ENCODE measurements at regions not wholly inside any gene's neighbourhood (a gene's known extent, or its start where the extent isn't known, plus 50 kb on each side); places are given as distances from the start of the nearest gene placed in this dataset.

- DNase-seq, result no peak
These were observed 181.1 kb downstream of the BTG1 start for GRCh38 chr12:91964501-91964900.

- no peak for DNase-seq
These were observed 186.4 kb downstream of the BTG1 start for GRCh38 chr12:91959220-91959619.

GRCh38 chr12:91958816-91959215 is 186.8 kb downstream of the BTG1 start:
- DNase-seq, result no peak

- no peak for DNase-seq
These were observed 190.9 kb downstream of the BTG1 start for GRCh38 chr12:91954747-91955146.

GRCh38 chr12:91954326-91954725 is 191.3 kb downstream of the BTG1 start:
- DNase-seq, result no peak

- no peak for DNase-seq
These were observed 192.7 kb downstream of the BTG1 start for GRCh38 chr12:91952916-91953315.

GRCh38 chr12:91951571-91951970 is 194.1 kb downstream of the BTG1 start:
- DNase-seq, result no peak

- DNase-seq, result no peak
These were observed 197.1 kb downstream of the BTG1 start for GRCh38 chr12:91948504-91948903.

- no peak for DNase-seq
These were observed 198.2 kb downstream of the BTG1 start for GRCh38 chr12:91947459-91947858.

GRCh38 chr12:91944637-91945036 is 201.0 kb downstream of the BTG1 start:
- no peak for DNase-seq

GRCh38 chr12:91940826-91941570 is 204.6 kb downstream of the BTG1 start:
- DNase-seq, result no peak

GRCh38 chr12:91940322-91940721 is 205.3 kb downstream of the BTG1 start:
- DNase-seq, result no peak

GRCh38 chr12:91937706-91938105 is 207.9 kb downstream of the BTG1 start:
- DNase-seq, result no peak

- DNase-seq, result no peak
These were observed 208.6 kb downstream of the BTG1 start for GRCh38 chr12:91937009-91937408.

- no peak for DNase-seq
These were observed 210.3 kb downstream of the BTG1 start for GRCh38 chr12:91935296-91935695.

GRCh38 chr12:91931111-91931510 is 214.5 kb downstream of the BTG1 start:
- DNase-seq, result no peak

GRCh38 chr12:91928501-91928900 is 217.1 kb downstream of the BTG1 start:
- no peak for DNase-seq

- no peak for DNase-seq
These were observed 218.8 kb downstream of the BTG1 start for GRCh38 chr12:91926848-91927247.

GRCh38 chr12:91924827-91925226 is 220.8 kb downstream of the BTG1 start:
- DNase-seq, result no peak

- DNase-seq, result no peak
These were observed 221.8 kb downstream of the BTG1 start for GRCh38 chr12:91923864-91924263.

GRCh38 chr12:91922674-91923073 is 223.0 kb downstream of the BTG1 start:
- DNase-seq, result no peak

- DNase-seq, result no peak
These were observed 223.5 kb downstream of the BTG1 start for GRCh38 chr12:91922139-91922538.

GRCh38 chr12:91921555-91921954 is 224.1 kb downstream of the BTG1 start:
- no peak for DNase-seq

- DNase-seq, result no peak
These were observed 224.9 kb downstream of the BTG1 start for GRCh38 chr12:91920741-91921140.

GRCh38 chr12:91920276-91920675 is 225.4 kb downstream of the BTG1 start:
- DNase-seq, result no peak

All from activated T-cell treated with anti-CD3 and anti-CD28 coated beads, Interleukin-2, amount 50 U/mL, for 1 hour (primary cell).